ENCODE measurements at regions not wholly inside any gene's neighbourhood (a gene's known extent, or its start where the extent isn't known, plus 50 kb on each side); places are given as distances from the start of the nearest gene placed in this dataset.
A peak's percentile ranks its signal among the peaks of the same experiment; 100 is the strongest.

DNA sequence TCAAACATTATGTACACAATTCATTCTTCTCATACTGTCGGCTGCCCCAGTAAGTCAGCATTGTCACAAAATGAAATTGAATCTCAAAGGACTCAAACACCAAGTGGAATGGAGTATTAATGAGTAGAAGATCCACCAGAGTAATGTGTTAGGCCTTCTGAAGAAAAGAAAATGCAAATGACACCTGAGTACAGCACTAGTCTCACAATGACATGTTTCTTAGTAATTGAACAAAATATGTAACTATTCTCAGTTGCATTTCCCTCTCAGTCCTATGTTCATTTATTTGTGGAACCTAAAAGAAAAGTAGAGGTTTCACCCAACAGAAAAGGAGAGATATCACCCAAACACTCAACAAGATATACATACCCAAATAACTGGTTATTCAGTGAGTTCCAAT is 283.9 kb upstream of the THBS1 start:
- no peak for DNase-seq (ENCODE audit: low spot score)
- POLR2A ChIA-PET (ENCODE audit: low non-redundant PET): no interaction called here
- TF ChIP-seq CTCF (conservative IDR thresholded peaks at IDR 0.05; ENCODE audit: low read depth): no peak
- no peak overlapping the region for H3K27ac ChIP-seq
- CTCF ChIA-PET: interaction anchor here (0.6 kb wide), 1 partner anchor 34 kb away, joined by 3 read pairs; no protein-coding TSS in a partner anchor

DNA sequence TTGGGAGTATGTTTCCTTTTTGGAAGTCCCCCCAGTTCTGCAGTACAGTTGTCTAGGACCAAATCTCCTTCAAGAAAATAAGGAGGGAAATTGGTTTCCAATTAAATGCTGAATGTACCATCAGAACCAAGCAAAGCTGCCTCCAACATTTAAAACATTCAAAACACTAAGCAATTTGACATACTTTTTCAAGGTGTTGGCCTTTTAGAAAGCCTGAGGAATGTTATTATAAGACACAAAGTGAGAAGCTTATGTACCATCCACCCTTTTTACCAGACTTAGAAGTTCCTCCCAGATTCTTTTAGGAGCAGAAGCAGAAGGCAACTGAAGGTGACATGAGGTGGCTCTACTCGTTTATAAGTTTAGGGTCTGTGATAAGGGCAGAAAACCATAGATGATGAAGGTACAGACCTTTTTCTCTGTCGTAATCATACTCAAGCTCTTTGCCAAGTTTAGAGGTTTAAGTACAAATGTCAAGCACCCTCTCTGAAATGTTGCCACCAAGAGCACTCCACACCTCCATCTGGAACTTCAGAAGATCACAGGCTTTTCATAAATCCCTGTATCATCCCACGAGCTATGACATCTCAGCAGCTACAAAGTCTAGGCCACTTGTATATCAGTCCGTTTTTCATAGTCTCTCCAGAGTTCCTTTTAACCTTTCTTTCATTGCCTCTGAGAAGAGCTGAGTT is 282.5 kb upstream of the THBS1 start:
- POLR2A ChIA-PET (ENCODE audit: low non-redundant PET): no interaction called here
- TF ChIP-seq CTCF (conservative IDR thresholded peaks at IDR 0.05; ENCODE audit: low read depth): no peak
- H3K27ac ChIP-seq: no peak overlapping the region
- CTCF ChIA-PET: no interaction called here
- no peak for DNase-seq (ENCODE audit: low spot score)

DNA sequence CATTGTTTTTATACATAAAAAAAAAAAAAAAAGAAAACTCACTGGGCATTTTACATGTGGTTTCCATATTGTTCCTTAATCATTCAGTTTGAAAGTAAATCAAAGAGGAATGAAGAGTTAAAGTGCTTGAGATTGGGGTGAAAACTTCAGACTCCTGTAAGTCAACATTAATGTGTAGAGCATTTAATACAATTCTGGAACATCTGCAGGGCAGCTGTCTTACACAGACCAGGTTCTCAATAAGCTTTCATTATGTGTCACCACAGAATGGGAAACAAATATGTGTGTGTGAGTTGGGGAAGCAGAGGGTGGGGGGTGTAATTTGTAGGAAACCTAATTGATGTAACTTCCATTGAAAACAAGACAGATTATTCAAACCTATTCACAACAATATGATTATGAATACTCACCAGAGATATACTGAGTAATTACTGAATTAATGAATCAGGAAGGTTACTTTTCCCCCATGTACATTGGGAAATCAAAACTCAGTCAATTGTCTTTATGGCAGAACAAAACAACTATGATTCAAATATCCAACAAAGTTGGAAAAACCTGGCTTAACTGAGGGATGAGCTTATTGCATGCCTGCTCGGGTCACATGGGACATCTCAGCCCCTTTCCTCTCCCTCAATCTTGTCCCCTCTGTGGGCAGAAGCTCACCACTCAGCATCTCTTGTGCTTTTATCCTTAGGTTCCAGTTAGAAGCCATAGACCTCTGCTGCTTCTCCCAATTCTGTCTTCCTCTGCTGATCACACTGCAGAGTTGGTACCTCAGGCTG is 281.2 kb upstream of the THBS1 start:
- H3K27ac ChIP-seq: no peak overlapping the region
- no peak for TF ChIP-seq CTCF (conservative IDR thresholded peaks at IDR 0.05; ENCODE audit: low read depth)
- DNase-seq (ENCODE audit: low spot score): no peak
- ChIA-PET CTCF (no interaction called here), POLR2A (ENCODE audit: low non-redundant PET) (no interaction called here)

- TF ChIP-seq CTCF (conservative IDR thresholded peaks at IDR 0.05; ENCODE audit: low read depth): no peak
- DNase-seq (ENCODE audit: low spot score): peak; percentile 63
- POLR2A ChIA-PET (ENCODE audit: low non-redundant PET): interaction anchor here (0.6 kb wide), 1 partner anchor 564 kb away, joined by 4 read pairs; no protein-coding TSS in a partner anchor
- CTCF ChIA-PET: no interaction called here
- no peak overlapping the region for H3K27ac ChIP-seq
Observed at GRCh38 chr15:39300451-39301153, 280.3 kb upstream of the THBS1 start.

GRCh38 chr15:39301589-39301999 is 279.3 kb upstream of the THBS1 start:
- DNase-seq (ENCODE audit: low spot score): no peak
- POLR2A ChIA-PET (ENCODE audit: low non-redundant PET): no interaction called here
- CTCF ChIA-PET: no interaction called here
- H3K27ac ChIP-seq: no peak overlapping the region
- no peak for TF ChIP-seq CTCF (conservative IDR thresholded peaks at IDR 0.05; ENCODE audit: low read depth)

DNA sequence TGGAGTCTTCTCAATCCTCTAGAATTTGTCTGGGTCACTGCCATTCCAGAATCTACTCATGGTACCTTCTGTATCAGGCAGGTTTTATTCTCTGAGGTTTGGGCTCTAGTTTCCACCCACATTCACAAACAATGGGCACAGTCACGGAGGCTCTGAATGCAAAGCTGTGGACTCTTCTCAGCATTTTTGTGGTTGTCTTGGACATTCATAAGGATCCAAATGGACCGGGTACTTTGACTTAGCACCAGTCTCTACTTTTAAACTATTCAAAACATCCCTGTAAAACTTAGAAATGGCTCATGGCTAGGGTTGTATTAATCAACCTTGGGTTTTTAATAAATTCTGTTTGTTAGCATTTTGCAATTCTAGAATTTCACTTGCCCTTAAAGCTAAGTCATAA is 277.9 kb upstream of the THBS1 start:
- no peak for TF ChIP-seq CTCF (conservative IDR thresholded peaks at IDR 0.05; ENCODE audit: low read depth)
- H3K27ac ChIP-seq: no peak overlapping the region
- DNase-seq (ENCODE audit: low spot score): no peak
- ChIA-PET POLR2A (ENCODE audit: low non-redundant PET) (no interaction called here), CTCF (interaction anchor here (0.8 kb wide), 1 partner anchor 279 kb away, joined by 5 read pairs; no protein-coding TSS in a partner anchor)

Measured in RWPE1 (cell line).